ENCODE measurements at regions not wholly inside any gene's neighbourhood (a gene's known extent, or its start where the extent isn't known, plus 50 kb on each side); places are given as distances from the start of the nearest gene placed in this dataset.

DNA sequence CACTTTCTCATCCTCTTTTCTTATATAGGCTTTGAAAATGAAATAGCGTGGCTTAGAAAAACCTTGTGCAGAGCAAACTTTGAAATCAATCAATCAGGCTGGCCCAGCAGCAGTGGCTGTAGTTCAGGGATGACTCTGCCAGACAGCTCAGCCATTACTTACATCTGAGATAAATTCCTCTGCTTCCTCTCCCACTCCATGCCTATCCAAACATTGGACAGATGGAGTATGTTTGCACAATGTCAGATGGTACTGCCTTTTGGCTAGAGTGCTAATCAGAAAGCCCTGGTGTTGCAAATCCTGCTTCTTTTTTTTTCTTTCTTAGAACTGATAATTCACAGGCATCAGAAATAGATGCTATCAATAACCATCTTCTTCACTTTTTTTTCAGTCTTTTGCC lies 1065.1 kb downstream of the AGBL1 start:
- TF ChIP-seq, protein P1, sequence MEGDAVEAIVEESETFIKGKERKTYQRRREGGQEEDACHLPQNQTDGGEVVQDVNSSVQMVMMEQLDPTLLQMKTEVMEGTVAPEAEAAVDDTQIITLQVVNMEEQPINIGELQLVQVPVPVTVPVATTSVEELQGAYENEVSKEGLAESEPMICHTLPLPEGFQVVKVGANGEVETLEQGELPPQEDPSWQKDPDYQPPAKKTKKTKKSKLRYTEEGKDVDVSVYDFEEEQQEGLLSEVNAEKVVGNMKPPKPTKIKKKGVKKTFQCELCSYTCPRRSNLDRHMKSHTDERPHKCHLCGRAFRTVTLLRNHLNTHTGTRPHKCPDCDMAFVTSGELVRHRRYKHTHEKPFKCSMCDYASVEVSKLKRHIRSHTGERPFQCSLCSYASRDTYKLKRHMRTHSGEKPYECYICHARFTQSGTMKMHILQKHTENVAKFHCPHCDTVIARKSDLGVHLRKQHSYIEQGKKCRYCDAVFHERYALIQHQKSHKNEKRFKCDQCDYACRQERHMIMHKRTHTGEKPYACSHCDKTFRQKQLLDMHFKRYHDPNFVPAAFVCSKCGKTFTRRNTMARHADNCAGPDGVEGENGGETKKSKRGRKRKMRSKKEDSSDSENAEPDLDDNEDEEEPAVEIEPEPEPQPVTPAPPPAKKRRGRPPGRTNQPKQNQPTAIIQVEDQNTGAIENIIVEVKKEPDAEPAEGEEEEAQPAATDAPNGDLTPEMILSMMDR (conservative IDR thresholded peaks at IDR 0.05 in 1 of 2, IDR thresholded peaks at IDR 0.05 in 1 of 2; ENCODE audit: low read depth in 1 of 2, low read length in 2 of 2) = no peak
- TF ChIP-seq EZH2 (IDR thresholded peaks at IDR 0.05; ENCODE audit: low read length, missing control alignments) = no peak
